ENCODE measurements at regions not wholly inside any gene's neighbourhood (a gene's known extent, or its start where the extent isn't known, plus 50 kb on each side); places are given as distances from the start of the nearest gene placed in this dataset.

GRCh38 chr4:83890816-83891215 is 354.9 kb downstream of the GPAT3 start:
- DNase-seq: no peak

- DNase-seq: no peak
Measured at GRCh38 chr4:83890231-83890630, 354.3 kb downstream of the GPAT3 start.

GRCh38 chr4:83889802-83890201 is 353.9 kb downstream of the GPAT3 start:
- DNase-seq: no peak

GRCh38 chr4:83885256-83886182 is 349.6 kb downstream of the GPAT3 start:
- no peak for DNase-seq

DNA sequence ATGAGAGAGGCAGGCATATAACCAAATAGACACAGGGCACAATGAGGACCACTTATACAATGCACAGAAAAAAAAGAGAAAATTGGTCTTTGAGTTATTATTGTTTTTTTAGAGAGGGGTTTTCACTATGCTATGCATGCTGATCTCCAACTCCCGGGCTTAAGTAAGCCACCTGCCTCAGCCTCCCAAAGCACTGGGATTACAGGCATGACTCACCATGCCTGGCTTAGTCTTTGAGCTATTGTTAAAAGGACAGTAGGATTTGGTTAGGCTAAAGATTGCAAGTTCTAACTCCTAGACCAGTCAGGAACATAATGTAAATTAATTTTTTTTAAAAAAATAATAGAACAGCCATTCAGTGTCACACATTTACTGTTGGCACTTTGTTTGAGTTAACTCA is 340.1 kb downstream of the GPAT3 start:
- DNase-seq: no peak

- DNase-seq: no peak
Measured at GRCh38 chr4:83875437-83875836, 339.5 kb downstream of the GPAT3 start.

DNA sequence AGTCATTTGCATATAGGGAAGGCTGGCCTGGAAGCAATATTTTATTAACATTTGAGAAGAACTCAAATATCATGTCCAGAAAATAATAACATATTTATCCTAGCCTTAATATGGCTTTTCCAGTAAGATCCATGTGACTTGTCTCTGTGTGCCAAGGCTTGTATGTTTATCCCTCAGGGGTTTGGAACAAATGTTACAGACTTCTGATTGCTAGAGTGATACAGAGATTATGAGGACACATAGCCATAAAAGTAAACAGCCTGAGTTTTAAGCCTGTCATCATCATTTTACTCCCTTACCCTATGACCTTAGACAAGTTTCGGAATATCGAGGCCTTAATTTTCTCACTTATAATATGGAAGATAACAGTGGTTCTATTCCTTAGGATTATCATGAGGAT is 338.1 kb downstream of the GPAT3 start:
- no peak for DNase-seq

DNA sequence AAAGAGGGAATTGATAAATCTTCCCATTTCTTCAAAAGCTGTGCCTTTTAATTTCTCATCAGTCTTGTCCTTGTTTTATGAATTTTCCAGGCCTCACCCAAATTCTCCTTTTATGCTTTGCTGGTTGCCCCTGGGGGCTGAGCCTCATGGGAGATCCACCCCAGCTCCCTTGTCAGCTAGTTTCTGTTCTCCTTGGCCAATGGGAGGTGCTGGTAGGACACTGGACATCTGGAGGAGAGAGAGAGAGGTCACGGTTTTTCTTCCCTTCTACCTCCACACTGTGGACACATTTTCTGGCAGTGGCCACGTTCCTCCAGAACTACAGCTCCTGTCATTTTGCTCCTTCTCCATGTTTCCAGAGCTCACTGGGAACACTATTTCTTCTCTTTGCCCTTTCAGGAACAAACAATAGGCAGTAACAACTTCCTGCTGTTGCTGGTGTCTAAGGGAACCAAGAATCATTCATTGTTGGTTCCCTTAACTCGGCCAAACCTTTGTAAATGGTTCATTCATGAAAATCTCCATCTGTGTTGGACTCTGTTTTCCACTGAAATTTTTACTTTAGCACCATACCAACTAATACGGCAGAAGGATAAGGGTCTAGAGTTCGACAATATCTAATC is 334.5 kb downstream of the GPAT3 start:
- no peak for DNase-seq

- no peak for DNase-seq
Measured at GRCh38 chr4:83866834-83867621, 331.1 kb downstream of the GPAT3 start.

- no peak for DNase-seq
Measured at GRCh38 chr4:83865417-83866150, 329.7 kb downstream of the GPAT3 start.

GRCh38 chr4:83864097-83864817 is 328.3 kb downstream of the GPAT3 start:
- no peak for DNase-seq

- no peak for DNase-seq
Measured at GRCh38 chr4:83862471-83862870, 326.6 kb downstream of the GPAT3 start.

GRCh38 chr4:83860200-83860599 is 324.3 kb downstream of the GPAT3 start:
- DNase-seq: no peak

- no peak for DNase-seq
Measured at GRCh38 chr4:83858131-83858530, 322.2 kb downstream of the GPAT3 start.

- no peak for DNase-seq
Measured at GRCh38 chr4:83855044-83855443, 319.1 kb downstream of the GPAT3 start.

DNA sequence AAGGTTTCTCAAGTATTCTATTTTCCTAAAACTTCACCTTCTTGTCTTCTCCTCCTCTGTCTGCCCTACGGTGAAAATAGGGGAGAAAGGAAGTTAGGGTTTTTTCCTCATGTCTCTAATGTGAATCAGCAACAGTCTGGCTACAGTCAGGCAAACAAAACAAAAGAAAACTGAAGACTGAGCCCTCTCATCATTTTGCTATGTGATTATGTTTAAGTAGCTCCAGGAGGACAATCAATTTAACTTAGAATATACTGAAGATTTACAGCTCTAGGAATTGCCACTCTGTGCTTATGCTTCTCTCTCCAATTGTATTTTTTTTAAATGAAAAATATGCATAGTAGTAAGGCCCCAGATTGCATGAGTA is 316.2 kb downstream of the GPAT3 start:
- no peak for DNase-seq

DNA sequence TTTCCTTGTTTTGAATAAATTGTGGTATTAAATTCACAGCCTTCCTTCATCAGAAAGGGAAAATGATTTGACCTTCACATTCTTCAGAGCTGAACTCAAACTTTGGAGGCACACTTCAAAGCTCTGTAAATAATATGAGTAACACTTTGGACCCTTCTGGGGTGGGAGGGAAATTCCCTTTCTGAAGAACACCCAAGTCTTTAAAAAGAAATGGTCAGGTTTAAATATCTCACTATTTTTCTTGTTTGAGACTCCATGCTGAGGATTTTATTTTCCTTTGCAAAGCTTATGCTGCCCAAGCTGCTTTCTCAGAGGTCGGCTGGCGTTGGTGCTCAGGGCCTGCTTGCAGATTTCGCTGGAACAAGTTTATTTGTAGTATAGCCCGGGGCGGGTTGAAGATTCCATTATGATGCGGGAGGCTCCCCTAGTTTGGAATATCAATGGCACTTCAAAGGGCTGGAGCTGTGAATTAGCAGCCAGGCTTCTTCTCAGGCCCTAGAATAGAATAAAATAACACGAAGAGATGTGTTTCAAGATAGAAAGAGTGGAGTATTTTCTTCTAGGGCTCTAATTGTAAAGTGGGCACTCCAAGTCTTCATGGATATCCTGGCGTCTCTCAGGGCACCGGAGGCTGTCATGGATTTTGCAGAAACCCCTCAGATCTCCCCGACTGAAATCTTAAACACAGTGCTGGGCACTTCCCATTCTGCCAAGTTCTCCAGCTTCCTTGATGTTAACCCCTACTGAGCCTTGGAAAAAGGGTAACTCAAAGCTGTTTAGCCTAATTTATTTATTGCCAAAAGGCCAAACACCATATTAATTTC is 315.6 kb downstream of the GPAT3 start:
- no peak for DNase-seq

DNA sequence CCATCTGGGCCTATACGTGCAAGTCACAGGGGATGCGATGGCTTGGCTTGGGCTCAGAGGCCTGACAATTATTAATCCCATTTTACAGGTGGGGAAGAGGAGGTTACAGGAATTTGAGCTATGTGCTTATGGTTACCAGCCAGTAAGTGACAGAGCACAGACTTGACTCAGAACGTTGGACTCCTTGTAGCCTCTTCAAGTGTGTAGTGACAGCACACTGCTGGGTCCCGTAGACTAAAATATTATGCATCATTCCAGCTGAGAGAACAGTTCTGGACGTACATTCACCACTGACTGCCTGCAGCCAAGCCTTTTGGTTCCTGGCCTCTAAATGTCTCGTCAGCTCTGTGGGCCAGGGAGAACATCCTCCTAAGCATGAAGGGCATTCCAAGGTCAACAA is 314.5 kb downstream of the GPAT3 start:
- DNase-seq: no peak

DNA sequence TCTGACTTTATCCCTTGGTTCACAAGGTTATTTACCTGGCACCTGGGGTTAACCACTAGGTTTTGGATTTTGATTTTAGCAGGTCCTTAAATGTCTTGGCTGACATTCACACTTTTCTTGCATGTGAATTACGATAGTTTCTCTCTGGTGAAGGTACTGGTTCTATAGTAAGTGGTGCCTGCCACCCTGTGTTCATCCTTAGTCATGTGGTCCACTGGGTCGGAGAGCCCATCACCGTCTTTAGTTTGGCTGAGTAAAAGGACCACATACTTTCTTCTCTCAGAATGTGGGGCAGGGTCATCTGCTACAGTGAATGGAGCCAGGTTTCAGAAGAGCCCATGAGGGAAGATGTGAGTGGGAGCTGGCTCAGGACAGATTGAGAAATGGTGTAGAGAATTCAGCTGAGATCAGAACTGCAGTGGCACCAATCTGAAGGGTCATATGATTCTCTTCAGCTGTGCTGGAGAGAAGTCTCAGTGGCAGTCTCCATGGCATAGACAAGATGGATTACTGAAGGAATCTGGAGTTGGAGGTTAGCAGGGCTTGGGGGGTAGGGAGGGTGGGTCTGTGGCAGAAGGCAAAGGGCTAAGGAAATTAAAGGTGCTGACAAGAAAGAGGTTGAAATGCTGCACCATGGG is 310.4 kb downstream of the GPAT3 start:
- no peak for DNase-seq

- DNase-seq: no peak
Measured at GRCh38 chr4:83839615-83840014, 303.7 kb downstream of the GPAT3 start.

All from NCI-H446 treated with DMSO at 0.1 percent for 48 hours (cell line).